GM04503 (cell line): ENCODE measurements at regions not wholly inside any gene's neighbourhood (a gene's known extent, or its start where the extent isn't known, plus 50 kb on each side); places are given as distances from the start of the nearest gene placed in this dataset.

Experiments
- DNase-seq: peaks from one replicate; pipeline ENCODE4 v3.0.0-alpha.2; 2012; ENCODE audit warnings: low read depth

DNA sequence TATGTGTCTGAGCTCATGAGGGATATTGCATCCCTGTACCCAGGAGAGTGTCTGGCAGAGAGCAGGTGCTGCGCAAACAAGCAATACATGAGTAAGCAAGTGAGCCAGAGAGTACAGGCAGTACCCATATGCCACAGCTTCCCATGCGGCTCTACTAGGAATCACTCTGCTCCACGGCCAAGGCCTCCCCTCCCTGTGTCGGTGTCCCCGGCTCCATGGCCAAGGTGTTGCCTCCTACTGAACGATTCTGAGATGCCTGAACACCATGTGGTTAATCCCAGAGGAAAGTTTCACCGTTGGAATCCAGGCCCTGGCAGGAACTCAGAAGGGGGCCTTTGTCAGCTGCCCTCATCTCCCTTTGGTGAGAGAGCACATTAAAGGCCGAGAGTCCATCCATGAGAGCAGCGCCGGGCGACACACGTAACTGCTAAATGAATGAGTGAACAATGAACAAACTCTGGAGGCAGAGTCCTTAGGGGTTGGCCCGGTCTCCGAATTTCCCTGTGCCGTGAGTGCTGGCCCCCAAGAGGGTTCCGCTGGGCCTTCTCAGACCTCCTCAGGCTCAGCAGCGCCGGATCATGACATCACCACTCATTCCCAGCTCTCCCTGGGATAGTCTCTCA lies 136.0 kb upstream of the FAM20C start:
- DNase-seq: no peak

DNA sequence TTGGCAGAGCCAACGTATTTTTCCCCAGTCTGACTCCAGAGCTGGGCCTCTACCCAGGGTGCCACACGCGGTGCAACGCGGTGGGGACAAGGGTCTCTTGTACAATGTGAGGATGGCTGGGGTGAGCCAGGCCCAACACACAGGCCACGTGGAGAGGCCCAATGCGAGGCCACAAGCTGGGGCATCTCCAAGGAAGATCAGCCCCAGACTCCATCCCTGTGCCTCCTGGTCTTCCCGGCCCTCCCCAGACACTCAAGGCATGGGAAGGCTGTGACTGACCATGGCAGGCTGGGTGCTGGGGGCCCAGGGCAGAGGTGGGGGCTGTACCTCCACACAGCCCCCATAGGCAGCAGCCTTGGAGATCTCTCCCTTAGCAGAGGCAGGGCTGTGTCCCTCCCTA lies 135.3 kb upstream of the FAM20C start:
- DNase-seq: no peak

DNA sequence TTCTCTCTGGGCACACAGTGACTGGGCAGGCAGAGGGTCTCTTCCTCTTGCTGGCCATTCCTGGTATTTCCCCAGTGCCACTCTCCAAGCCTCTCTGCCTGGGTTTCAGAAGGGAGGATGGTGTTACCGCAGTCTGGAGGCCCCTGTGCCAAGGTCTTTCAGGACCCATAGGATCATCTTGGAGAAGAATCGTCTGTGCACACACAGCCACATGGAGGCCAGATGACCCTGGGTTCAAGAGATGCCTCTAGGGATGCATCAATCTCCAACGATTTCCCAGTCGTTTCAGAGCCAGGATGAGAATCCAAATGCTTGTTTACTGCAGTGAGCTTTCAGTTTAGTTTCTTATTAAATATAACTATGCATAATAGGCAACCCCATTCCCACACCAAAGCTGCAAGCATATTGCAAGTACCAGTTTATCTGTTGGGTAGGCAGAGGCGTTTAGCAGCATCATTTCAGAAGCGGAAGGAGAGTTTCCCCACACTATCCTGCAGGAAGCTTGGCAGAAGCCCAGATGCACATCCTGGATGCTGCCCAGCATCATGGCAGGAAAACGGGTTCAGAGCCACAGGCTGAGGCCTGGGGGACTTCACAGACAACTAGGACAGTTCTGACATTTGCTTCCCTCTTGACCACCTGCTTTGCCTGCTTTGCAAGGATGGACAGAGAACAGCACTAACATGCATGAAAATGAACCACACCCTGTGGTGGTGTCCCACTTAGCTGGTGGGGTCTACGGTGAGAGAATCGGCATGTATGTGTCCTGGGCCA lies 134.7 kb upstream of the FAM20C start:
- DNase-seq: no peak

DNA sequence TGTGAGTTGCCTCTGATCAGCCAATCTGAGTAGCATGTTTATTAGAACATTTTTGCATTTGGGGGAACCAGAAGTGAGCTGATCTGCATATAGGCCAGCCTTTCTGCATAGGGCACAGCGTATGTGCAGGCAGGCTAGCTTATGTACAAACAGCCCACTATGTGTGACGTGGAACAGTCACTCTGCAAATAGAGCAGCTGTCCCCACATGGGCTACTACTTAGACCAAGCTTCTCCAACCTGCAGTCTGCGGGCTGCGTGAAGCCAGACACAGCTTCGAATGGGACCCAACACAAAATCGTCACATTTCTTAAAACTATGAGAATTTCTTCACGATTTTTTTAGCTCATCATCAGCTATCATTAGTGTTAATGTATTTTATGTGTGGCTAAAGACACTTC lies 134.1 kb upstream of the FAM20C start:
- no peak for DNase-seq

DNA sequence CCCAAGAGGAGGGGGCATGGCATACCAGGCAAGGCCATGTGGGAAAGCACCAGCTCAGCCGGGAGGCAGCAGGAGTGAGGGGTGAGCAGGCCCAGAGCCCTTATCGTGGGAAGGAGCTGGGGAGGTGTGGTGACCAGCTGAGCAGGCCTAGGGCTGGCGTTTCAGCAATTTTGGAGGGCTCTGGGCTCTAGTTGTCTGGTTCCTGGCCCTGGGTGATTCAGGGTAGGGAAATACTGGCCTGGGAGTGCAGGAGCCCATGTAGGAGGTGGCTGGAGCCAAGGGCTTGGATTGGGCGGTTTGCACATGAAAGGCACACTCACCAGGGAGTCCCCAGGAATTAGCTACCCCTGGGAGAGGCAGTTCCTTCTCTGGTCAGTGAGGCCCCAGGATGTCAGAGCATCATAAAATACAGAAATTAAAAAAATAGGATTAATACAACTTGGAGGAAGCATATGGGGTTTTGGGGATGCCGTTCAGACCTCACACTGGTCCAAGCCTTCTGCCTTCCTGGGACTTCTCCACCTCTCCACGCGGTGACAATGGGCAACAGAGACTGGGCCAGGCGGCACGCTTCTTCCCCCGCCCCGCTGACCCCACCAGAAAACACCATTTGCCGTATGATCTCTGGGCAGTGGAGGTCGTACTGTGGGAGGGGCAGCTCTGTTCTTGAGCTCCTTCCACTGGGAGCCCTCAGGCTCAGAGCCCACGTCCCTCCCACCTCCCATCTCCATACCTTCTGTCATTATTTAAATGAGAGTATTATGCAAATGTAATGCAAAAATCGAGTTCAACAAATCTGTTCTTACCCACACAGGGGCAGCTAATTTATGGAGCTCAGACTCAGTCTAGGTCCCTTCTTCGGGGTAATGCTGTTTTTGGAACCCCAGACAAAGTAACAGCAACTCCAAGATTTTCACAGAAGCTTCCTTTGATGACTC lies 133.0 kb upstream of the FAM20C start:
- no peak for DNase-seq

DNA sequence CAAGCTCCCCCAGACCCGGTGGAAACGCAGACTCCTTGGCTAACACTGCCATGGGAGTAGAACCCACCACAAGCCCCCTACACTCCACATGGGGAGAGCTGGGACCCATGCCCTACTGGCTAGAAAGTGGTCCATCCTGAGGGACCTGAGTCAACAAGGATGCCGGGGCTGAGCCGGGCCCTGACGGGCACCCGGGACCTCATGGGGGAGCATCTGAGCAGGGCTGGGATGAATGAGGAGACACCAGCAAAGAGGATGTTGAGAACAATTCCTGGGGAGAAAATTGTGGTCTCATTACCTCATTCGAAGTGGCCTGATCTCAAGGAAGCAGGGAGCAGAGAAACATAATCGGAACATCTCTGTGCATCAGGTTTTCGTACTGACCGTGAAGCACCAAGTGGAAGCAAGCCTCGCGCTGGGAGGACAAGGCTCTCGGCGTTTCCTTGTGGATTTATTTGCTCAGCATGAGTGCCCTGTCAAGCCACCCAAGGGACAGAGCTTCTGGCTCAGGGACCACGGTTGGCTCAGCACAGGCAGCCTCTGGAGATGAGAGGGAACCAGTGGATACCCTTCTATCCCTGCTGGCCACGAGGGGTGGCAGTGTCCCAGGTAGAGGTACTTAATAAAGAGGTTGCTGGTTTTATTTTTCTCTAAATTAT lies 132.2 kb upstream of the FAM20C start:
- no peak for DNase-seq

DNA sequence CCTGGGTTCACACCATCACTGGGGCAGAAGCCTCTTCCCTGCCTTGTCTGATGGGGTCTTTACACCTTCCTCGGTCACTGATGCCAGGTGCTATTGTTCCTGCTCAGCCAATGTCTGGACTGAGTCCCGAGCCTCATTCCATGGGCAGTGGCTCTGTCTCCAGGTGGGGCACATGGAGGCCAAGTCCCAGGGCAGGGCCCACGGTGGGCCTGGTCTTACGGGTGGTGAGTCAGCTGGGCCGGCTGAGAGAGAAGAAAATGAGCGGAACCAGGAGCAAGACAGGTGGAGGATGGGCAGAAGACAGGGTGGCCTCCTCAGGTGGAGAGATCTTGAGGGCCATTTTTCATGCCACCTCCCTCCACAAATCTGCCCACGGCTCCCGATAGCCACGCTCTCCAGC lies 131.7 kb upstream of the FAM20C start:
- DNase-seq: no peak

DNA sequence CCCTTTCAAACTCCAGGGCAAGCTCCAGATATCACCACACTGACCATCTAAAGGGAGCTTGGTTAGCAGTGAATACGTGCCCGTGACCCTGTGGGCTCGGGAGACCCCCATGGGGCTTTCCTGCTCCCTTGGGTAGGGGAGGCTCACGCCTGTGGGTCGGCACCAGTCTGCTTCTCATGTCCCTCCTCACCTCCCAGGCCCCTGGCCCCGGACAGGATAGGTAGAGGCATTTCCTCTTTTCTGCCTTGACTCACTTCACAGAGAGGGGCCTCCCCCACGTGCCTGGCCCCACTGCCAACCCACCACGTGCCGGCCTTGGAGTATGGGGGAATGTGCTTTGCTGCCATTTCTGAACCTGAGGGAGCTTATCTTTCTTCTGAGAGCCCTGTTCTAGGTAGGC lies 131.3 kb upstream of the FAM20C start:
- no peak for DNase-seq

DNA sequence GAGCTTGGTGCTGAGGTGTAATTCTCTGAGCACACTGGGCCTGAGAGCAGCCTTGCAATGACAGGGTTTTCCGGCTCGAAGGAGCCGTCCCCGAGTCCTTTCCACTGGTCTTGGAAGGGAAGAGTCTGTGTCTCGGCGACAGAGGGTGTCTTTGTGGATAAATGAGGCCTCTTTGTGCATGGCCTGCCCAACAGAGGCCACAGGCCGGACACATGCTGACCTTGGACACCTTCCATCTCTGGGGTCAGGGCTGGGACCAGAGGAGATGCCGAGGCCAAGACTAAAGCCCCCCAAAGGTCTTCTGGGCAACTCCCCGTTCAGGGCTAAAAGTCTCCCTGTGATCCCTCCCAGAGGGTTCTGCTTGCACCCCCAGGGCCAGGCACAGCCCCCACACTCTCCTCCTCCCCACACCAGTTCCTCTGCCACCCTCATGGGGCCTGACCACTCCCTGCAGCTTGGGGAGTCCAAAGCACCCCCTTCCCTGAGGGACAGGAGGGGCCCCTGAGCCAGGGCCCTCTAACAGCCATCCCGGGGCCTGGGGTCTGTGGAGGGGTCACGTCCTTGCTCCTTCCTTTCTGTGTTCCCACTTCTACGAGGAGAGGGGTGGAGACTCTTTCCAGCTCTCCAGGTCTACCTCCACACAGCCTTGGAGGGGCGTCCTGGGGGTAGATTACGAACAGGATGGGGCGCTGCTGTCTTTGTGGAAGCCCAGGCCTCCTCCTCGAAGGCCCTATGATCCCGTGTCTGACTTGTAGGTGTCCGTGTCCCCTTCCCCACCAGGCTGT lies 130.6 kb upstream of the FAM20C start:
- DNase-seq: no peak

DNA sequence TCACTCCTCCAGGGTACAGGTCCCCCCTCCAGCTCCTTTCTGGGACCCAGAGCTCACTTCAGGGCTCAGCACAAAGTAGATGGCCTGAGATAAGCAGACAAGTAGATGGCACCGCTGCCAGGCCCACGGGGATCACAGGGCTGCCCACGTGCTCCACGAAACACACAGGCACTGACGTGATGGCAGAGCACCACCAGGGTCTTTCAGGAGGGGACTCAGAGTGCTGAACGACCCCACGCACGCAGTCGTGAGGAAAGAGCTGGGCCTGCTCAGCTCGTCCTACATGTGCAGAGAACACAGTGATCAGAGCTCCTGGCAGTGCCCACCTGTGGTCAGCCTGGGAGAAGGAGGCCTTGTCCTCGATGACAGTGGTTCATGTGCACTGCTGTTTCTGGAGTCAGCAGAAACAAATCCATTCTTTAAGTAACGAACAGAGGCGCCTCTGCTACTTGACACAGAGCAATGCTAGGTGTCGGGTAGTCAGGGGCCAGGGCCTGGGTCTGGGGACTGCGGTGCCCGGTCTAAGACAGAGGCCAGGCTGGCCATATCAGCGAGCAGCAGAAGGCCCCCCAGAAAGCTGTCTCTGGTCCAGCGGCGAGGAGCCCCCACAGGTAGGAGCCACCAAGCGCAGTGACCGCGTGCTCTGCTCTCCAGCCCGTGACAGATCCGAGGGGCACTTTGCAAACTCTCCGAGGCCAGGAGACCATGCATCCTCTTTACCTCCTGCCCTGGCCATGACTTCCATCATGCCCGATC lies 129.8 kb upstream of the FAM20C start:
- DNase-seq: no peak

DNA sequence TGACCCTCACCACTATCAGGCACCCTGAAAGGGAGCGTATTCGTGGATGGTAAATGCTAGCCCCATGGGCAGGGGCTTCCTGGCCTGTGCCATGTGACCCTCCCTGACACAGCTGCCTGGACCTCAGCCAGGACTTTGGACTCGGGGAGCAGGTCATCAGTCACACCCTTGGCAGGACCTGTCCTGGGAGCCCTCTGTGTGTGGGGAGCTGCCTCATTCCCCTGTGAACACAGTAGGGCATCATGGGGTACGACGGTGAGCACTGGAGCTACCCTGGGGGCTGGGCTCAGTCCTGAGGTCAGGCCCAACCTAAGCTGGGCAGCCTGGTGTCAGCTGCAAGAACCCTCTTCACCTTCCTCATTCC lies 129.3 kb upstream of the FAM20C start:
- no peak for DNase-seq

DNA sequence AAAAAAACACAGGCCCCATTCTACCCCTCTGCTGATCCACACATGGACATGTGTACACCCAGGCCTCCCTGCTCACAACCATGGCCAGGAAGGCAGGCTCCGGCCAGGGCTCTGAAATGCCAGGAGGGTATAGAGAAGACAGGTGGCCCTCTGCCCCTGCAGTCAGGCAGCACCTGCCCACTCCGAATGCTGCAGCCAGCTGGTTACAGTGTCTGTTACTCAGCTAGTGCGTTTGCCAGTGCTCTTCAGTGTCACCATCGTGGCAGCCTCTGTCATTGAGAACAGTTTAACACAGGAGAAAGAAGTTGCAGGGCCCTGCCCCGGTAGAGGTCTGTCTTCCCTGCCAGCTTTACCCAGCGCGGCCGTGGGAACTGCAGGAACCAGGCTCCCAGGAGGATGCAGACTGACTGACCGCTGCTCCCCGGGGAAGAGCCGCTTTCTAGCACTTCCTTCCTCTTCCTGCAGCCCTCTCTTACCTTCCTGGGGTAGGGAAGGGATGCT lies 128.8 kb upstream of the FAM20C start:
- DNase-seq: no peak

DNA sequence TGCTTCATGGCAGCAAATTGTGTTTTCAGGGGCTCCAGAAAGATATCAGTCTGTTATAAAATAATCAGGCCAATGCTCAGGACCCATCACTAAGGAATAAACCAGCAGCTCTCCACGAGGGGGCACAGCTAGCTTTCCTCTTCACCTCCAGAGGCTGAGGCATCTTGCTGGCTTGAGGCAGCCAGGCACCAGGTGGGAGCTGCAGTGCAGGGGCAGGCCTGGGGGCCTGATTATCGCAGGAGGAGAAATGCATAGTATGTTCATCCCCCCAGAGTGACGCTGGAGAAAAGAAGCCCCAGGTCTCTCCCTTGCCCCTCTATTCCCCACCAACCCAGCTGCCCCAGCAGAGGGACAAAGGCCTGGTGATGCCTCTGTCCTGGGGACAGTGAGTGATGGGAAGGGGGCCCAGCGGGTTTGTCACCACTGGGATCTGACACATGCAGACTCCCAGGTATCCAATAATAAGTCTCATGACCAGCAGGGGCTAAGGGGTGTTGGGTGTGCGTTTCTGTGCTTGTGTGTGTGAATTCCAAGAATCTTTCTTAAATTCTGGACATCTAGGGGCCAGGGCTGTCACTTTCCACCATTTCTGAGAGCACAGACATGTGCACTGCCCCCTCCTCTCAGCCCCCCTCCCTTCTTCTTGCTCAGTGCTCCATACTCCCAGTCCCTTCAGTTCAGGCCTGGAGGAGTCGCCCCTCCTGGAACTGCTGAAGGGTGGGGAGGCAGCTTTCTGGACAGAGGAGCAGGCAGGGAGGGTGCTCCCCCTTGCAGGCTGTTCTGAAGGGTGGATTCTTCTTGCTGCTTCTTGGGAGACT lies 128.1 kb upstream of the FAM20C start:
- no peak for DNase-seq

DNA sequence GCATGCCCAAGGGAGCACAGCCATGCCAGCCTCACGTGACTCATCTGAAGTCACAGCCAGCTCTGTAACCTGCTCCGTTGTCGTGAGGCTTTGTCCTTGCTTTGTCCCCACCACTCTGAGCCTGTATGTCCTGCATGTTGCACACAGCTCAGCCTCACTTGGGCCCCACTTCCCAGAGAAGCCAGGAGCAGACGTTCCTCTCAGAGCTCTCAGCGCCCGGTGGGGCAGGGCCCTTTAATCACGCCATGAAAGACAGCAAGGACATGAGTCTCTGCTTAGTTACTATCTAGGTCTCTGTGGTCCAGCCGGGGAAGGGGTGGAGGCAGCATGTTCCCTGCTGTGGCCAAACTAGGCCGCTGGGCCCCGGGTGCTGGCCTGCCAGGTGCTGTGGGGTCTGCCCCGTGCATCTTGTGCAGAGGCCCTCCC lies 127.4 kb upstream of the FAM20C start:
- no peak for DNase-seq

DNA sequence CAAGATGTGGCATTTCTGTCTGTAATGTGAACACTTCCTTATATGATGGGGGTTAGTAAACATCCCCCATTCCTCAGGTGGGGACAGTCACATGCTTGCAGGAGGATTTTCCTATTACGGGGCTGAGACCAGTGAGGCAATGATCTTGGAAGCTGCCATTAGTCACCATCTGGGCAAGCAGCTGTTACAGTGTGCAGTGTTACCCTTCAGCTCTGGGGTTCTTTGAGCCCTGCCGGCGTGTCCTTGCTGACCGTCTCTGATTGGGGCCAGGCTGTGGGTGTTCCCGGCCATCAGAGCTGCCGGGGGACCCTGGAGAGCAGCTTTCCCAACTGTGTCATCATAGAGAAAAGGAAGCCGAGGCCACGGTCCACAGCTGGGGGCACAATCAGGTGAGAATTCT lies 126.8 kb upstream of the FAM20C start:
- no peak for DNase-seq

DNA sequence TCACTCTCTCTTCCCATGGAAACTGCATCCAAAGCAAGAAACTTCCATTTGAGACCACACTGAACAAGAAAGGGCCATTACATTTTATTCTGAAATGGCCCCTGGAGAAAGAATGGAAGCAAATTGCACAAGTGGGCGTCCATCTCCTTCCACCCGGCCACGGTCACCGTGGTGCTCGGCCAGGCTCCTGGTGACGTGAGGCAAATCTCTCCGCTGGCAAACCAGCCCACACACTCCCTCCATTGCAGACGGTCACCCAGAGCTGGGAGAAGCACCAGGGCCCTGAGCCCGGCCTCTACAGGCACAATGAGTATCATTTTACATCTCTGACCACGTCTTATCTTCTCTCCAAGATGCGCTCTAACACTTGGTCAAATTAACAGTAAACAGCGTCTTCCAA lies 126.1 kb upstream of the FAM20C start:
- DNase-seq: no peak

DNA sequence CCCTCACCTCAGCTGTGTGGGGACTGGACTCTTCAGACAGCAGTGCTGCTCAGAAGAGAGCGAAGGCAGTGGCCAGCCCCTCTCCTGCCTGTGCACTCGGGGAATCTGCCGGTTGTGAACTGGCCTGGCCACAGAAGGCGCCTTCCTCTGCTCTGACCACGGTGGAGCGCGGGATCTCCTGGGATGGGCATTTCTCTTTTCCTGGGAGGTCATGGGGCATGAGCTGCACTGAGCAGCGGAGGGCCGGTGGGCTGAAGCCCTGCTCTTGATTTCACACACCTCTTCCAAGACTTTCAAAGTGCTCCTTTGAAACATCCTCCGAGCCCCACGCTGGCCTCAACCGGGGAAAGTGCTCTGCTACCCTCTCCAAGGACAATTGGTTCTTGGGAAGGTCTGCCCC lies 125.6 kb upstream of the FAM20C start:
- no peak for DNase-seq

DNA sequence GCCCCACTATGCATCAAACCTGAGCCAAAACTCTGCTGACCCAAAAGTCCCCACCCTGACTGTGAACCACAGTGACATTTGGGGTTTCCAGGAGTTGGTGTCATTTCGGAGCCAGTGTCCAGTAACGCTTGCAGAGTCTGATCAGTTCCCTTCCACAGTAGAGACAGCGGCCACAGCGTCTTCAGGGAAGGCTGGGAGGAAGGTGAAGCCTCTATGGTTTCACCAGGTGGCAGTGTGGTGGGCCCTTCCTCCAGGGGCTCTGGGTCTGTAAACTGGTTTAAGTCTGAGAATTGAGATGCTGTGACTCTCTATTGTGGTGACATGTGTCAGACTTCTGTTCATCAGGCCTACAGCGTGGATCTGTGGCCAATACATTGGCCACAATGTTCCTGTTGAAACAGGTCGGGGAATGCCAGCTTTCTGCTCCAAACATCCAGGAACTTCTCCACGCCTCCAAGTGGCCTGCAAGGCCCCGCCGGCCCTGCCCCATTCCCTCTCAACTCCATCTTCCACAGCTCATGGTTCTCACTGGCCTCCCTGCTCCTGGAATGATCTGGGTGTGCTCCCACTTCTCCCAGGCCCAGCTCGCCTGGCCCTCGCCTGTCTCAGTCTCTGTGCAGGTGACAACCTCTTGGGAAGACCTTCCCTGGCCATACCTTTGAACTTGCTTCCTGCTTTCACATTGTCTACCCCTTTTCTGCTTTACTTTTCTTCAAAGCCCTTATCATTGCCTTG lies 124.5 kb upstream of the FAM20C start:
- DNase-seq: no peak

DNA sequence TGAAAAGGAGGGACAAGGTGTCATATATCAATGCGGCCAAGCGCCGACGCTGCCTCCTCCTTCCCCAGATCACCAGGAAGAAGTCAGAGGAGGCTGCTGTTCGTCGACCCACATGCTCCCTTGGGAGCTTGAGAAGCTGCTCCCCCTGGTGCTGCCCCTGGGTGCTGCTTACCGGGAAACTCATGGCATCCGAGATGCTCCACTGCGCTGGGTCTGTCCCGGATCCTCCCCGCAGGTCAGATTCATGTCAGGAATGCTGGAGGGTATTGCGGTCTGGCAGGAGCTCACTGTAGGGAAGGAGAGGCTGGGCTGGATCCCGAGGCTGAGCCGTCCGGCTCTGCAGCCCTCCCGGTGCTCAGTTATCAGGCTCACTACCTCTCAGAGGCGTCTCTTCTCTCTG lies 123.7 kb upstream of the FAM20C start:
- peak; percentile 30 for DNase-seq
